ENCODE measurements at regions not wholly inside any gene's neighbourhood (a gene's known extent, or its start where the extent isn't known, plus 50 kb on each side); places are given as distances from the start of the nearest gene placed in this dataset.

GRCh38 chr12:62158013-62158412, 102.2 kb upstream of the USP15 start:
- no peak for TF ChIP-seq CTCF (conservative IDR thresholded peaks at IDR 0.05; ENCODE audit: control insufficient read depth, insufficient read depth, low read depth, low read length)
- no peak for DNase-seq (ENCODE audit: low read depth)
- no peak overlapping the region for H3K4me3 ChIP-seq (ENCODE audit: control insufficient read depth, low read depth, low read length)

- TF ChIP-seq CTCF (conservative IDR thresholded peaks at IDR 0.05; ENCODE audit: control insufficient read depth, insufficient read depth, low read depth, low read length): no peak
- no peak for DNase-seq (ENCODE audit: low read depth)
- no peak overlapping the region for H3K4me3 ChIP-seq (ENCODE audit: control insufficient read depth, low read depth, low read length)
These were observed 101.5 kb upstream of the USP15 start for GRCh38 chr12:62158461-62159360.

- TF ChIP-seq CTCF (conservative IDR thresholded peaks at IDR 0.05; ENCODE audit: control insufficient read depth, insufficient read depth, low read depth, low read length): no peak
- no peak overlapping the region for H3K4me3 ChIP-seq (ENCODE audit: control insufficient read depth, low read depth, low read length)
- no peak for DNase-seq (ENCODE audit: low read depth)
These were observed 98.0 kb upstream of the USP15 start for GRCh38 chr12:62162214-62162613.

- DNase-seq (ENCODE audit: low read depth): no peak
- no peak for TF ChIP-seq CTCF (conservative IDR thresholded peaks at IDR 0.05; ENCODE audit: control insufficient read depth, insufficient read depth, low read depth, low read length)
These were observed 96.8 kb upstream of the USP15 start for GRCh38 chr12:62163368-62163767.

GRCh38 chr12:62164036-62164435, 96.2 kb upstream of the USP15 start:
- DNase-seq (ENCODE audit: low read depth): peak; percentile 43
- no peak overlapping the region for H3K4me3 ChIP-seq (ENCODE audit: control insufficient read depth, low read depth, low read length)
- TF ChIP-seq CTCF (conservative IDR thresholded peaks at IDR 0.05; ENCODE audit: control insufficient read depth, insufficient read depth, low read depth, low read length): no peak

More at GRCh38 chr12:62163368-62163767, 96.8 kb upstream of the USP15 start:
- H3K4me3 ChIP-seq (ENCODE audit: control insufficient read depth, low read depth, low read length): no peak overlapping the region

- TF ChIP-seq CTCF (conservative IDR thresholded peaks at IDR 0.05; ENCODE audit: control insufficient read depth, insufficient read depth, low read depth, low read length): no peak
- DNase-seq (ENCODE audit: low read depth): peak; percentile 66
- H3K4me3 ChIP-seq (ENCODE audit: control insufficient read depth, low read depth, low read length): no peak overlapping the region
These were observed 93.7 kb upstream of the USP15 start for GRCh38 chr12:62166525-62166924.

All from fibroblast of mammary gland (primary cell).